HEK293 (cell line): ENCODE measurements at regions not wholly inside any gene's neighbourhood (a gene's known extent, or its start where the extent isn't known, plus 50 kb on each side); places are given as distances from the start of the nearest gene placed in this dataset.

ENCODE experiments used
- CTCF ChIA-PET: fragments of 350-600 bp; formaldehyde crosslinking; extraction: SDS; loops from one replicate; lab custom pipeline; 2021; ENCODE audit warnings: antibody characterized with exemption; lab: Yijun Ruan, JAX
- POLR2A ChIA-PET: fragments of 300-600 bp; formaldehyde crosslinking; extraction: SDS; loops from one replicate; lab custom pipeline; 2020; ENCODE audit warnings: antibody characterized with exemption, inconsistent platforms; lab: Yijun Ruan, JAX
- H3K27ac ChIP-seq: fragments of 200-500 bp; sonication (Bioruptor generic); 2 replicates; pipeline ENCODE4 v1.5.1; 2014; ENCODE audit warnings: low read depth, low read length, control low read depth, inconsistent platforms; ENCODE audit errors: extremely low read depth
- H3K36me3 ChIP-seq, 2 experiments: fragments of 200-500 bp in 1 of 2; sonication (Bioruptor generic) in 1 of 2; 1 replicate in 1 of 2; 2 replicates in 1 of 2; pipeline ENCODE4 v1.5.1; 2014 to 2017; ENCODE audit warnings: inconsistent platforms in 2 of 2, low read length in 2 of 2; ENCODE audit not compliant: control insufficient read depth in 2 of 2, insufficient read depth in 1 of 2
- H3K4me1 ChIP-seq: fragments of 200-500 bp; sonication (Bioruptor generic); 2 replicates; pipeline ENCODE4 v1.5.1; 2014; ENCODE audit warnings: mild to moderate bottlenecking, low read length, inconsistent platforms; ENCODE audit not compliant: control insufficient read depth, insufficient read depth
- H3K4me3 ChIP-seq: 2 replicates; pipeline ENCODE4 v1.5.1; 2011; ENCODE audit warnings: low read depth, mild to moderate bottlenecking, control low read depth, low read length, moderate library complexity
- H3K9me3 ChIP-seq: fragments of 200-500 bp; sonication (Bioruptor generic); 2 replicates; pipeline ENCODE4 v1.5.1; 2014; ENCODE audit warnings: low read depth, low read length, inconsistent platforms; ENCODE audit not compliant: control insufficient read depth, insufficient read depth
- ATF2 ChIP-seq: fragments of 450-650 bp; formaldehyde crosslinking; IDR thresholded peaks from 2 replicates; pipeline ENCODE4 v1.5.1; 2016; ENCODE audit warnings: missing biosample characterization, missing genetic modification characterization, low read depth
- HOXA7 ChIP-seq: sonication (generic); formaldehyde crosslinking; IDR thresholded peaks from 2 replicates; pipeline ENCODE4 v1.8.1; 2022; ENCODE audit warnings: missing genetic modification reagents, borderline replicate concordance
- MZF1 ChIP-seq: fragments of 450-650 bp; formaldehyde crosslinking; IDR thresholded peaks from 2 replicates; pipeline ENCODE4 v1.5.1; 2017; ENCODE audit warnings: missing biosample characterization, missing genetic modification characterization, borderline replicate concordance
- SCRT2 ChIP-seq: fragments of 450-650 bp; formaldehyde crosslinking; IDR thresholded peaks from 2 replicates; pipeline ENCODE4 v1.5.1; 2016; ENCODE audit warnings: missing biosample characterization, missing genetic modification characterization
- ZBTB11 ChIP-seq: fragments of 450-650 bp; formaldehyde crosslinking; conservative IDR thresholded peaks from 2 replicates; pipeline ENCODE4 v1.5.1; 2016; ENCODE audit warnings: low read depth, missing biosample characterization, missing genetic modification characterization
- ZFHX2 ChIP-seq: fragments of 450-650 bp; formaldehyde crosslinking; conservative IDR thresholded peaks from 2 replicates; pipeline ENCODE4 v1.5.1; 2016; ENCODE audit warnings: missing biosample characterization, missing genetic modification characterization
- ZNF132 ChIP-seq: fragments of 450-650 bp; formaldehyde crosslinking; IDR thresholded peaks from 2 replicates; pipeline ENCODE4 v1.5.1; 2017; ENCODE audit warnings: missing biosample characterization, missing genetic modification characterization, borderline replicate concordance
- ZNF175 ChIP-seq: fragments of 450-650 bp; formaldehyde crosslinking; IDR thresholded peaks from 2 replicates; pipeline ENCODE4 v1.5.1; 2016; ENCODE audit warnings: missing biosample characterization, missing genetic modification characterization
- ZNF2 ChIP-seq: fragments of 450-650 bp; formaldehyde crosslinking; IDR thresholded peaks from 2 replicates; pipeline ENCODE4 v1.5.1; 2016; ENCODE audit warnings: missing biosample characterization, missing genetic modification characterization
- ZNF23 ChIP-seq: fragments of 450-650 bp; formaldehyde crosslinking; IDR thresholded peaks from 2 replicates; pipeline ENCODE4 v1.5.1; 2016; ENCODE audit warnings: missing biosample characterization, missing genetic modification characterization, borderline replicate concordance
- ZNF239 ChIP-seq: fragments of 450-650 bp; formaldehyde crosslinking; IDR thresholded peaks from 2 replicates; pipeline ENCODE4 v1.5.1; 2016; ENCODE audit warnings: missing biosample characterization, missing genetic modification characterization
- ZNF311 ChIP-seq: fragments of 450-650 bp; formaldehyde crosslinking; IDR thresholded peaks from 2 replicates; pipeline ENCODE4 v1.5.1; 2017; ENCODE audit warnings: missing biosample characterization, missing genetic modification characterization, borderline replicate concordance
- ZNF350 ChIP-seq: fragments of 450-650 bp; formaldehyde crosslinking; IDR thresholded peaks from 2 replicates; pipeline ENCODE4 v1.5.0; 2017; ENCODE audit warnings: missing biosample characterization, mild to moderate bottlenecking, missing genetic modification characterization
- ZNF366 ChIP-seq: fragments of 450-650 bp; formaldehyde crosslinking; conservative IDR thresholded peaks from 2 replicates; pipeline ENCODE4 v1.5.1; 2016; ENCODE audit warnings: missing biosample characterization, missing genetic modification characterization
- ZNF391 ChIP-seq: fragments of 450-650 bp; formaldehyde crosslinking; IDR thresholded peaks from 2 replicates; pipeline ENCODE4 v1.5.1; 2016; ENCODE audit warnings: low read depth, missing biosample characterization, missing genetic modification characterization, borderline replicate concordance
- ZNF449 ChIP-seq: fragments of 450-650 bp; formaldehyde crosslinking; IDR thresholded peaks from 2 replicates; pipeline ENCODE4 v1.5.1; 2017; ENCODE audit warnings: missing biosample characterization, mild to moderate bottlenecking, missing genetic modification characterization, moderate library complexity
- ZNF580 ChIP-seq: fragments of 450-650 bp; formaldehyde crosslinking; IDR thresholded peaks from 2 replicates; pipeline ENCODE4 v1.5.1; 2016; ENCODE audit warnings: missing biosample characterization, missing genetic modification characterization
- ZNF747 ChIP-seq: fragments of 450-650 bp; formaldehyde crosslinking; IDR thresholded peaks from 2 replicates; pipeline ENCODE4 v1.5.1; 2016; ENCODE audit warnings: missing biosample characterization, missing genetic modification characterization
- TF ChIP-seq, protein P1 (sequence below): fragments of 450-650 bp; formaldehyde crosslinking; IDR thresholded peaks from 2 replicates; pipeline ENCODE4 v1.5.1; 2016; ENCODE audit warnings: missing biosample characterization, missing genetic modification characterization

- Histone ChIP-seq H3K9me3 (no peaks in the 10 kb centered on the region), H3K4me3 (no peak overlapping the region)
- TF ChIP-seq ZNF2, result no peak
- no peak for TF ChIP-seq ATF2 (tag by site-specific recombination)
- no peak for TF ChIP-seq ZNF175 (tag by site-specific recombination)
- no peak for TF ChIP-seq MZF1 (tag by site-specific recombination)
- TF ChIP-seq, all 188 proteins: peak for 0
- H3K4me1 ChIP-seq, result no peaks in the 10 kb centered on the region
- H3K36me3 ChIP-seq, result no peaks in the 10 kb centered on the region
- POLR2A ChIA-PET, result no interaction called here
- no peak overlapping the region for H3K27ac ChIP-seq
- CTCF ChIA-PET, result no interaction called here
Measured at GRCh38 chr15:37733628-37734027, 200.8 kb upstream of the TMCO5A start.

- CTCF ChIA-PET, result interaction anchor here (0.6 kb wide), 1 partner anchor 251 kb away, joined by 3 read pairs; no protein-coding TSS in a partner anchor
- POLR2A ChIA-PET, result no interaction called here
- Histone ChIP-seq H3K36me3 (no peaks in the 10 kb centered on the region), H3K9me3 (no peaks in the 10 kb centered on the region), H3K27ac (no peak overlapping the region), H3K4me3 (no peak overlapping the region), H3K4me1 (no peaks in the 10 kb centered on the region)
- TF ChIP-seq ZNF239 (tag by site-specific recombination) (no peak), ZNF350 (tag by site-specific recombination) (no peak), ZNF366 (no peak)
Measured at GRCh38 chr15:37740623-37741141, 193.8 kb upstream of the TMCO5A start.

- Histone ChIP-seq H3K4me3 (no peak overlapping the region), H3K27ac (no peak overlapping the region), H3K36me3 (no peaks in the 10 kb centered on the region), H3K9me3 (no peaks in the 10 kb centered on the region), H3K4me1 (no peaks in the 10 kb centered on the region)
- TF ChIP-seq SCRT2 (tag by site-specific recombination) (no peak), HOXA7 (no peak), ZNF747 (no peak), ZFHX2 (tag by site-specific recombination) (no peak), ZNF449 (tag by site-specific recombination) (no peak), ZNF23 (tag by site-specific recombination) (no peak), ZNF132 (no peak)
- TF ChIP-seq, protein P1, sequence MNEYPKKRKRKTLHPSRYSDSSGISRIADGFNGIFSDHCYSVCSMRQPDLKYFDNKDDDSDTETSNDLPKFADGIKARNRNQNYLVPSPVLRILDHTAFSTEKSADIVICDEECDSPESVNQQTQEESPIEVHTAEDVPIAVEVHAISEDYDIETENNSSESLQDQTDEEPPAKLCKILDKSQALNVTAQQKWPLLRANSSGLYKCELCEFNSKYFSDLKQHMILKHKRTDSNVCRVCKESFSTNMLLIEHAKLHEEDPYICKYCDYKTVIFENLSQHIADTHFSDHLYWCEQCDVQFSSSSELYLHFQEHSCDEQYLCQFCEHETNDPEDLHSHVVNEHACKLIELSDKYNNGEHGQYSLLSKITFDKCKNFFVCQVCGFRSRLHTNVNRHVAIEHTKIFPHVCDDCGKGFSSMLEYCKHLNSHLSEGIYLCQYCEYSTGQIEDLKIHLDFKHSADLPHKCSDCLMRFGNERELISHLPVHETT (tag by site-specific recombination), result no peak
- POLR2A ChIA-PET, result no interaction called here
- CTCF ChIA-PET, result interaction anchor here (0.5 kb wide), 1 partner anchor 1890 kb away, joined by 3 read pairs; no protein-coding TSS in a partner anchor
Measured at GRCh38 chr15:37743826-37744225, 190.6 kb upstream of the TMCO5A start.

DNA sequence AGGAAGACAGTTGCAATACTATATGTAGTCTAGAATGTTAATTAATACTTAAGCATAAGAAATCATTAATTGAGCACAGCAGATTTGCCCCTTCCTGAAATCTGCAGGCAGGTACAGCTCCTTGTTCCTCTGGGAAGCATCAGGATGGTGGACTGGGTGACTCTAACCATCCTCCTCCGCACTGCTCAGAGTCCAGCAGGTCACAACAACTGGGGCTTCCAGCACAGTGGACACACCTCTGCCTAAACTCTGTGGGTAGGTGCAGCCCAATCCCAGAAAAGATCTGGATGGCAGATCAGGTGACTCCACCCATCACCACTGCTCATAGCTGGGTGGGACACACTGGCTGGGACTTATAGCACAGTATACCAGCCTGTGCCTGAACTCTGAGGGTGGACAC, 189.9 kb upstream of the TMCO5A start:
- POLR2A ChIA-PET, result no interaction called here
- Histone ChIP-seq H3K4me3 (no peak overlapping the region), H3K4me1 (no peaks in the 10 kb centered on the region), H3K36me3 (no peaks in the 10 kb centered on the region), H3K27ac (no peak overlapping the region), H3K9me3 (no peaks in the 10 kb centered on the region)
- CTCF ChIA-PET, result interaction anchor here (0.5 kb wide), 1 partner anchor 71 kb away, joined by 3 read pairs; no protein-coding TSS in a partner anchor
- no peak for TF ChIP-seq ZNF391 (tag by site-specific recombination)
- no peak for TF ChIP-seq ATF2 (tag by site-specific recombination)
- no peak for TF ChIP-seq ZBTB11 (tag by site-specific recombination)
- TF ChIP-seq ZNF580 (tag by site-specific recombination), result no peak
- TF ChIP-seq ZNF311 (tag by site-specific recombination), result no peak
